Kasumi-1 (cell line): ENCODE measurements at regions not wholly inside any gene's neighbourhood (a gene's known extent, or its start where the extent isn't known, plus 50 kb on each side); places are given as distances from the start of the nearest gene placed in this dataset.
A peak's percentile ranks its signal among the peaks of the same experiment; 100 is the strongest.
"Not testable (repeated sequence)": the region's sequence is repeated elsewhere in the genome, so short reads cannot be mapped to it uniquely, and the experiment has no call there.

Source experiments
- DNase-seq, 2 experiments: peaks; one replicate each; lab custom pipeline; 2025; lab: John Stamatoyannopoulos, UW

DNA sequence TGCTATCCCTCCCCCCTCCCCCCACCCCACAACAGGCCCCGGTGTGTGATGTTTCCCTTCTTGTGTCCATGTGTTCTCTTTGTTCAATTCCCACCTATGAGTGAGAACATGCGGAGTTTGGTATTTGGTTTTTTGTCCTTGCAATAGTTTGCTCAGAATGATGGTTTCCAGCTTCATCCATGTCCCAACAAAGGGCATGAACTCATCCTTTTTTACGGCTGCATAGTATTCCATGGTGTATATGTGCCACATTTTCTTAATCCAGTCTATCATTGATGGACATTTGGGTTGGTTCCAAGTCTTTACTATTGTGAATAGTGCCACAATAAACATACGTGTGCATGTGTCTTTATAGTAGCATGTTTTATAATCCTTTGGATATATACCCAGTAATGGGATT lies 98.3 kb upstream of the DPH5 start:
- DNase-seq, result not testable (repeated sequence)

- no peak for DNase-seq
These were observed 97.0 kb upstream of the DPH5 start for GRCh38 chr1:101122452-101123166.

- DNase-seq, result no peak
These were observed 96.4 kb upstream of the DPH5 start for GRCh38 chr1:101121975-101122374.

DNA sequence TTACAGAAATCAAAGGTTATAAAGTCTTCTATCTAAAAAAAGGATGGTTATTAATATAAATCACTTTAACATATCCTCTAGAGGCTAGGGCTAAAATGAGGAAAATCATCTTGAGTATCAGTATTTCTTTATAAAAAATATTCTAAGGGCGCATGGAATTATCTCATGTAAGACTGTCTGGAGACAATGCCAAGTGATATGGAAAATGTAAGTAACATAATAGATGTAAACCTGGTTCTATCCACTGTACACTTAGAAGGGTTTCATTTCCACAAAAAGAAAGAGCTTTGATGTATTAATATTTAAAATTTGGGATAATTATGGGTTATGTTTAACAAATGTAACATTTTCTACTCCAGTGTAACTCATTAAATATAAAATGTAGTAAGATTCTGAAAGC lies 95.9 kb upstream of the DPH5 start:
- DNase-seq, result no peak

DNA sequence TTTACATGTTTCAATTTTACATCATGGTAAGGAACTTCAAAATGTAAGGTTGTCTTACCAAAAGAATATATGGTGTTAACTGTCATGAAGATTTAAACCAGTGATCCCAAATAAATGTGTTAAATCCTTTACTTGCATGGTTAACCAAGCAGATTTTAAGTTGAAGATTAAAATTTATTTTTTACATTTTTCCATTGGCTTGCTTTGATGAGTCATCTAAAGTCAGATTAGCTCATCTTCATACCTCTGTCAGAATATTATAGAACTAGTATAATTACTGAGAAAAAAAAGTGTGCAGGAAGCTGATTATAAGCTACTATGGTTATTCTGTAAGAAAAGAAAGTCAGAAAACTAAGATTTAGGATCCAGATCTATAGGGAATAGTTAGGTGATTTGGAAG lies 95.3 kb upstream of the DPH5 start:
- DNase-seq, result no peak

DNA sequence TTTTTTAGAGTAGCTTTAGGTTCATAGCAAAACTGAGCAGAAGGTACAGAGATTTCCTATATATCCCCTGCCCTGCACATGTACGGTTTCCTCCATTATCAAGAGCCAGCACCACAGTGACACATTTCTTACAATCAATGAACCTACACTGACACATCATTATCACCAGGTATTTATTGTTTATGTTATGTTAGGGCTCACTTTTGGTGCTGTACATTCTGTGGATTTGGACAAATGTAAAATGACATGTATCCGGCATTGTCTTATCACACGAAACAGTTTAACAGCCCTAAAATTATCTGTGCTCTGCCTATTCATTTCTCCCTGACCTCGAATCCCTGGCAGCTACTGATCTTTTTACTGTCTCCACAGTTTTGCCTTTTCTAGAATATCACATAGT lies 93.7 kb upstream of the DPH5 start:
- DNase-seq, result no peak

DNA sequence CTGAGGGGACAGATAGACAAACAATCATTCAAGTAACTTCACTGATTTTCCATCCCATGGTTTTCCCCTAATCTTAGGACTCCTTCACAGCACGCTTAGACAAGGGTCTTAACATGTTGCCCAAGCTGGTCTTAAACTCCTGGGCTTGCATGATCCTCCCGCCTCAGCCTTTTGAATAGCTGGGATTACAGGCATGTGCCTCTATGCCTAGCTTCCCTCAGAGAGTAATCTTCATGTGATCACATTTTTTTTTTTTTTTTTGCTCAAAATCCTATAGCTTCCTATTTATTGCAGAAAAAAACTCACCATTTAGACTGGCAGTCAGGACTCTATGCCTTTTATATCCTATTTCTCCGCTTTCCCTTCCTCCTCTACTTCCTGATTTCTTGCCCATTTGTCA lies 90.4 kb upstream of the DPH5 start:
- no peak for DNase-seq

DNA sequence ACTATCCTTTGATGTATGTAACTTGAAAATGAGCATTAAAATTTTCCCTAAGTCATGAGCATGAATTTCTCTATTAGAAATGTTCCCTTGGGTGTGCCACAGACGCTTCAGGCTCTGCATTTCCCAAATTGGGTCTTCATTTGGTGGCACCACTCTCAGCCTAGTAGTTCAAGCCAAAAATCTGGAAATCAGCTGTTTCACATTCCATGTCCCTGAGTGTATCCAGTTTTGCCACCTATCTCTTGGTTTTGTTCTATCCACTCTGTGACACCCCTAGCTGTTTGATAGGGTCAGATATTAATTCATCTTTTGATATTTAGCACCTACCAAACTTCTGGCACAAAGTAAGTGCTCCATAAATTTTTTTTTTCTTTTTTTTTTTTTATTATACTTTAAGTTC lies 89.5 kb upstream of the DPH5 start:
- DNase-seq, result no peak

DNA sequence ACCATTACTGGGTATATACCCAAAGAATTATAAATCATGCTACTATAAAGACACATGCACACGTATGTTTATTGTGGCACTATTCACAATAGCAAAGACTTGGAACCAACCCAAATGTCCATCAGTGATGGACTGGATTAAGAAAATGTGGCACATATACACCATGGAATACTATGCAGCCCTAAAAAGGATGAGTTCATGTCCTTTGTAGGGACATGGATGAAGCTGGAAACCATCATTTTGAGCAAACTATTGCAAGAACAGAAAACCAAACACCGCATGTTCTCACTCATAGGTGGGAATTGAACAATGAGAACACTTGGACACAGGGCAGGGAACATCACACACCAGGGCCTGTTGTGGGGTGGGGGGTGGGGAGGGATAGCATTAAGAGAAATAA lies 88.5 kb upstream of the DPH5 start:
- DNase-seq, result not testable (repeated sequence)

DNA sequence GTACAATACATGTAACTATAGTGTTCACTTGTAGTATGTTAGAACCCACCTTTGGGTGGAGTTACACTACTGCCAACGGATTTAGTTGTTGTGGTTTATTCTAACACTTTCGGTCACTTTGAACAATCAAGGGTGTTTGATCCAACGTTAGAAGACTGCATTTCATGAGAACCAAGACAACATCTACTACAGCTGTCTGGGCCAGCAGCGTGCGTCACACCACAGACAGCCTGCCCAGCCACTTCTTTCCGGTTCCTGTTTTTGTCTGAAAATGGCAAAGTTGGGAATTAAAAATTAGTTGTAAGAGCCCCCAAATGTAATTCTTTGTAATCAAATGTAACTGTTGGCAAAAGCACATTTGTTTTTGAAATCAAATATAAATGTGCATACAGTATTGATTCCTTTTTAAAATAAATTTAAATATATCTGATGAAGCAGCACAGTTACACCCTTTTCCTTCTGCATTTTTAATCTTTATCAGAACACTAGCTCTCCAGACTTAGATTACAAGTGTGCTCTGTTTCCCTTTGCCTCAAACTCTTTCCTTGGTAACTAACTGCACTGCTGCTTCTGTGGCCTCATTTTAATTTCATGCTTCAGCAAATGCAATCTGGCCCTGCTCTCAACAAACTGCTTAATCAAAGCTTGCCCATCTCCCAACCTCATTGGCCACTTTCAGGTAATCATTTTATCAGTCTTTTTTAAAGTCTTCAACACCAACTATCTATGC lies 86.6 kb upstream of the DPH5 start:
- DNase-seq, result peak; percentile 82 to 88

DNA sequence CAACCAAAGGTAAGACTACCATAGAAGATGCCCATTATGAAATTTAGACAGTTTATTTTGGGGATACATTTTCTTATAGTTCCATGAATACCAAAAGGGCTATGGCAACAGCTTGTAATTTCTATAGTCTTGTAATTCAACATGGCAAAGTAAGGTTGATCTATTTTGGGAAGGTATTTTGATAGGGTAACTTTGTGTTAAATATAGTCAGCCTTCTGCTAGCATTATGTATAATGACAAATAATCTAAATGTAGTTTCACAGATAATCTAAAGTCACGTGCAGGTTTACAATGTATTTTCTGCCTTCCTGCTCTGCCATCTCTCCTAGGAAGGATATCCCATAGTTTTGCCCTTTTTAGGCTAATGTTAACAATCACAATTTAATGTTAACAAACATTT lies 85.9 kb upstream of the DPH5 start:
- no peak for DNase-seq

- no peak for DNase-seq
These were observed 84.2 kb upstream of the DPH5 start for GRCh38 chr1:101109791-101110190.

GRCh38 chr1:101108111-101108500 lies 82.5 kb upstream of the DPH5 start:
- no peak for DNase-seq

GRCh38 chr1:101107496-101108110 lies 82.0 kb upstream of the DPH5 start:
- no peak for DNase-seq

GRCh38 chr1:101105877-101106276 lies 80.3 kb upstream of the DPH5 start:
- no peak for DNase-seq

GRCh38 chr1:101102426-101103156 lies 77.0 kb upstream of the DPH5 start:
- DNase-seq, result no peak

DNA sequence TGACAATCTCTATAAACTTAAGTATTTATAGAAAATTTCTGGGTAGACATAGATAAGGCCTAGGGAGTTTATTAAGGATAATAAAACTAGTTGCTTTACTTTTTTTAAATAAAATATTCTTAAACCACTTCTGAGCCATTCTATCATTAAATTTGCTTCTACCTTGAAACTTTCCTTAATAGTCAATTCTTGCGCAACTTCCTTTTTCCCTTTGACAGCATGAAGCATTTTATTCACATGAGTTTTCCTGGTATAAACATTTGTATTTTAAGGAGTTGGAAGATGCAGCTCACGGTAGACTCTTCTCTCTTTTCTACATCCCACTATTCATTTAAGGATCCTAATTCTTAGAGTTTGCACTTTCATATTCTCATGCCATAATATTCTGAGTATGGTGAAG lies 75.8 kb upstream of the DPH5 start:
- DNase-seq, result no peak

DNA sequence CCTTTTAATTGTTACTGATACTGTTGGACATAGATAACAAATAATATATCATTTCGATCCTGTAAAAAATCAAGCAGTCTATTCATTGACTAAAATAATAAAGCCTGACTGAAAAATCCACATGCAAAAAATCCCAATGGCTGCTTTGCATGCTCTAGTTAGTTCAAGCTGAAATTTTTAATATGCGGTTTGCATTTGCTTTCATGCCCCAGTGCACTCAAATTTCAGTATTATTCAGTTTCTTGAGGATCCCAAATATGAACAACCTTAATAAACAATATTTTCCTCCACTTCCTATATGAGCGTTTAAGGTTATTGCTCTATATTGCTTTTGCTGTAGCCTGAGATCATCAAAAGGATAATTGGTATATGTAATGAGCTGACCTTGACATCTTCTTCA lies 75.1 kb upstream of the DPH5 start:
- no peak for DNase-seq

- no peak for DNase-seq
These were observed 73.3 kb upstream of the DPH5 start for GRCh38 chr1:101098907-101099306.

DNA sequence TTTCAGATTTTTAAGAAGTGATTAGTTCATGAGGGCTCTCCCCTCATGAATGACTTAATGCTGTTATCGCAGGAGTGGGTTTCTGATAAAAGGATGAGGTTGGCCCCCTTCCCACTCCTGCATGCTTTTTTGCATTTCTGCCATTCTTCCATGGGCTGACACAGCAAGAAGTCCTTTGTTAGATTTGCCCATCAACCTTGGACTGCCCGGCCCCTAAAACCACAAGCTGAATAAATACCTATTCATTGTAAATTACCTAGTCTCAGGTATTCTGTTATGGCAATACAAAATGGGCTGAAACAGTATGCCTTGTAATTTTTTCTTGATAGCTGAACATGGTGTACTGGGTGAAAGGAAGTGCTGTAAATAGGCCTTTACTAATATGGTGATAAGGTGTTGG lies 72.7 kb upstream of the DPH5 start:
- no peak for DNase-seq

- peak; percentile 41 to 58 for DNase-seq
These were observed 64.2 kb upstream of the DPH5 start for GRCh38 chr1:101089613-101090338.

DNA sequence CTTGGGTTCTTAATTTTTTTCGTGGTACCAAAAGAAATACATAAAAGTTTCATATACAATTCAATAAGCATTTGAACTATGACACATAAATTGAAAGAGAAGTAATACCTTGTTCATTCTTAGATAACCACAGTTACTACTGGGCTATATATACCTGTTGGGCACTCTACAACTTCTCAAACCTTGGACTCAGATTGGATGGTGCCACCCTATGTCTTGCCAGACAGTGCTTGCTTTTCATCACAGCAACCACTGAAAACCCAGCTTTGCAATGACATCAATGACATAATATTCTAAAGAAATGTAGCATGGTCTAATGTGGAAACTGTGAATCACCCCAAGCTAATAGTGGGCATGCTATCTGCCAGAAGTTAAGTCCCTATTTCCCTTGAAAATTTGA lies 62.8 kb upstream of the DPH5 start:
- no peak for DNase-seq
